SK-N-SH treated with all-trans-retinoic acid at 6 μM for 48 hours (cell line): ENCODE measurements at regions not wholly inside any gene's neighbourhood (a gene's known extent, or its start where the extent isn't known, plus 50 kb on each side); places are given as distances from the start of the nearest gene placed in this dataset.

ENCODE experiments used
- ATAC-seq: fragments of 200-7000 bp; cut with Tn5 transposase; 3 replicates; pipeline ENCODE4 v1.9.1; 2020; ENCODE audit warnings: mild to moderate bottlenecking, moderate library complexity
- ARNTL ChIP-seq: fragments of 450-650 bp; formaldehyde crosslinking; IDR thresholded peaks from 2 replicates; pipeline ENCODE4 v1.5.0; 2020; ENCODE audit warnings: low read depth, mild to moderate bottlenecking, moderate library complexity, borderline replicate concordance
- BACH2 ChIP-seq: fragments of 250-450 bp; sonication (Bioruptor Pico); IDR thresholded peaks from 2 replicates; pipeline ENCODE4 v1.9.0; 2021; ENCODE audit warnings: mild to moderate bottlenecking, borderline replicate concordance
- CSDC2 ChIP-seq: fragments of 250-450 bp; sonication (Bioruptor Pico); IDR thresholded peaks from 2 replicates; pipeline ENCODE4 v1.5.0; 2020; ENCODE audit warnings: mild to moderate bottlenecking, moderate library complexity
- CSRNP3 ChIP-seq: fragments of 250-450 bp; sonication (Bioruptor Pico); IDR thresholded peaks from 2 replicates; pipeline ENCODE4 v1.5.1; 2021; ENCODE audit warnings: mild to moderate bottlenecking, moderate library complexity
- GLIS3 ChIP-seq: fragments of 250-450 bp; sonication (Bioruptor Pico); IDR thresholded peaks from 2 replicates; pipeline ENCODE4 v1.5.0; 2020; ENCODE audit warnings: mild to moderate bottlenecking, moderate library complexity
- ISL1 ChIP-seq: fragments of 250-450 bp; sonication (Bioruptor Pico); IDR thresholded peaks from 2 replicates; pipeline ENCODE4 v2.1.2; 2022; ENCODE audit warnings: mild to moderate bottlenecking, moderate library complexity
- OSR1 ChIP-seq: fragments of 250-450 bp; sonication (Bioruptor Pico); IDR thresholded peaks from 2 replicates; pipeline ENCODE4 v1.8.0; 2022; ENCODE audit warnings: moderate library complexity, mild to moderate bottlenecking, inconsistent platforms
- PATZ1 ChIP-seq: fragments of 250-450 bp; sonication (Bioruptor Pico); IDR thresholded peaks from 2 replicates; pipeline ENCODE4 v1.8.0; 2020; ENCODE audit warnings: mild to moderate bottlenecking, moderate library complexity, borderline replicate concordance
- PPARA ChIP-seq: fragments of 250-450 bp; sonication (Bioruptor Pico); IDR thresholded peaks from 2 replicates; pipeline ENCODE4 v1.5.0; 2020; ENCODE audit warnings: mild to moderate bottlenecking, borderline replicate concordance
- RARB ChIP-seq: fragments of 250-450 bp; sonication (Bioruptor Pico); IDR thresholded peaks from 2 replicates; pipeline ENCODE4 v1.8.0; 2021; ENCODE audit warnings: mild to moderate bottlenecking, moderate library complexity
- TCF4 ChIP-seq: fragments of 250-450 bp; sonication (Bioruptor Pico); IDR thresholded peaks from 2 replicates; pipeline ENCODE4 v1.8.0; 2021; ENCODE audit warnings: mild to moderate bottlenecking, moderate library complexity, borderline replicate concordance
- ZC3H10 ChIP-seq: fragments of 250-450 bp; sonication (Bioruptor Pico); IDR thresholded peaks from 2 replicates; pipeline ENCODE4 v1.5.1; 2021; ENCODE audit warnings: mild to moderate bottlenecking, moderate library complexity
- ZFP3 ChIP-seq: fragments of 250-450 bp; sonication (Bioruptor Pico); IDR thresholded peaks from 2 replicates; pipeline ENCODE4 v1.5.0; 2020; ENCODE audit warnings: mild to moderate bottlenecking, moderate library complexity
- ZFP30 ChIP-seq: fragments of 450-650 bp; formaldehyde crosslinking; IDR thresholded peaks from 2 replicates; pipeline ENCODE4 v1.5.0; 2022; ENCODE audit warnings: mild to moderate bottlenecking, moderate library complexity
- ZNF565 ChIP-seq: fragments of 450-650 bp; formaldehyde crosslinking; conservative IDR thresholded peaks from 2 replicates; pipeline ENCODE4 v1.5.0; 2020; ENCODE audit warnings: low read depth, mild to moderate bottlenecking, moderate library complexity
- ZNF70 ChIP-seq: fragments of 450-650 bp; formaldehyde crosslinking; IDR thresholded peaks from 2 replicates; pipeline ENCODE4 v1.5.0; 2020; ENCODE audit warnings: mild to moderate bottlenecking, moderate library complexity
- TF ChIP-seq, protein P1 (sequence below): fragments of 250-450 bp; sonication (Bioruptor Pico); IDR thresholded peaks from 2 replicates; pipeline ENCODE4 v1.5.0; 2020; ENCODE audit warnings: mild to moderate bottlenecking, moderate library complexity
- TF ChIP-seq, protein P2 (sequence below): fragments of 250-450 bp; sonication (Bioruptor Pico); IDR thresholded peaks from 2 replicates; pipeline ENCODE4 v1.8.0; 2021; ENCODE audit warnings: low read depth, mild to moderate bottlenecking, moderate library complexity, borderline replicate concordance
- TF ChIP-seq, protein P3 (sequence below): fragments of 250-450 bp; sonication (Bioruptor Pico); IDR thresholded peaks from 2 replicates; pipeline ENCODE4 v1.5.1; 2020; ENCODE audit warnings: low read depth, mild to moderate bottlenecking, moderate library complexity

GRCh38 chr6:21478411-21478810 is 115.1 kb upstream of the SOX4 start:
- ATAC-seq: no peak
- no peak for TF ChIP-seq CSDC2 (CRISPR knock-in tag)
- TF ChIP-seq OSR1: no peak
- no peak for TF ChIP-seq PATZ1
- TF ChIP-seq CSRNP3 (CRISPR knock-in tag): no peak
- TF ChIP-seq, protein P1, sequence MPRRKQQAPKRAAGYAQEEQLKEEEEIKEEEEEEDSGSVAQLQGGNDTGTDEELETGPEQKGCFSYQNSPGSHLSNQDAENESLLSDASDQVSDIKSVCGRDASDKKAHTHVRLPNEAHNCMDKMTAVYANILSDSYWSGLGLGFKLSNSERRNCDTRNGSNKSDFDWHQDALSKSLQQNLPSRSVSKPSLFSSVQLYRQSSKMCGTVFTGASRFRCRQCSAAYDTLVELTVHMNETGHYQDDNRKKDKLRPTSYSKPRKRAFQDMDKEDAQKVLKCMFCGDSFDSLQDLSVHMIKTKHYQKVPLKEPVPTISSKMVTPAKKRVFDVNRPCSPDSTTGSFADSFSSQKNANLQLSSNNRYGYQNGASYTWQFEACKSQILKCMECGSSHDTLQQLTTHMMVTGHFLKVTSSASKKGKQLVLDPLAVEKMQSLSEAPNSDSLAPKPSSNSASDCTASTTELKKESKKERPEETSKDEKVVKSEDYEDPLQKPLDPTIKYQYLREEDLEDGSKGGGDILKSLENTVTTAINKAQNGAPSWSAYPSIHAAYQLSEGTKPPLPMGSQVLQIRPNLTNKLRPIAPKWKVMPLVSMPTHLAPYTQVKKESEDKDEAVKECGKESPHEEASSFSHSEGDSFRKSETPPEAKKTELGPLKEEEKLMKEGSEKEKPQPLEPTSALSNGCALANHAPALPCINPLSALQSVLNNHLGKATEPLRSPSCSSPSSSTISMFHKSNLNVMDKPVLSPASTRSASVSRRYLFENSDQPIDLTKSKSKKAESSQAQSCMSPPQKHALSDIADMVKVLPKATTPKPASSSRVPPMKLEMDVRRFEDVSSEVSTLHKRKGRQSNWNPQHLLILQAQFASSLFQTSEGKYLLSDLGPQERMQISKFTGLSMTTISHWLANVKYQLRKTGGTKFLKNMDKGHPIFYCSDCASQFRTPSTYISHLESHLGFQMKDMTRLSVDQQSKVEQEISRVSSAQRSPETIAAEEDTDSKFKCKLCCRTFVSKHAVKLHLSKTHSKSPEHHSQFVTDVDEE (CRISPR knock-in tag): no peak
- no peak for TF ChIP-seq ZNF70 (CRISPR knock-in tag)
- TF ChIP-seq PPARA: no peak
- TF ChIP-seq BACH2 (CRISPR knock-in tag): no peak

GRCh38 chr6:21478883-21479539 is 114.5 kb upstream of the SOX4 start:
- TF ChIP-seq RARB (CRISPR knock-in tag) (no peak), OSR1 (no peak), ZNF565 (no peak), ZFP3 (CRISPR knock-in tag) (no peak), ARNTL (no peak), TCF4 (CRISPR knock-in tag) (no peak), ZC3H10 (CRISPR knock-in tag) (no peak), GLIS3 (CRISPR knock-in tag) (no peak), CSRNP3 (CRISPR knock-in tag) (no peak), ZFP30 (CRISPR knock-in tag) (no peak), PATZ1 (no peak), CSDC2 (CRISPR knock-in tag) (no peak), ISL1 (CRISPR knock-in tag) (no peak)
- TF ChIP-seq, protein P2, sequence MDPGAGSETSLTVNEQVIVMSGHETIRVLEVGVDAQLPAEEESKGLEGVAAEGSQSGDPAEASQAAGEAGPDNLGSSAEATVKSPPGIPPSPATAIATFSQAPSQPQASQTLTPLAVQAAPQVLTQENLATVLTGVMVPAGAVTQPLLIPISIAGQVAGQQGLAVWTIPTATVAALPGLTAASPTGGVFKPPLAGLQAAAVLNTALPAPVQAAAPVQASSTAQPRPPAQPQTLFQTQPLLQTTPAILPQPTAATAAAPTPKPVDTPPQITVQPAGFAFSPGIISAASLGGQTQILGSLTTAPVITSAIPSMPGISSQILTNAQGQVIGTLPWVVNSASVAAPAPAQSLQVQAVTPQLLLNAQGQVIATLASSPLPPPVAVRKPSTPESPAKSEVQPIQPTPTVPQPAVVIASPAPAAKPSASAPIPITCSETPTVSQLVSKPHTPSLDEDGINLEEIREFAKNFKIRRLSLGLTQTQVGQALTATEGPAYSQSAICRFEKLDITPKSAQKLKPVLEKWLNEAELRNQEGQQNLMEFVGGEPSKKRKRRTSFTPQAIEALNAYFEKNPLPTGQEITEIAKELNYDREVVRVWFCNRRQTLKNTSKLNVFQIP: no peak
- TF ChIP-seq, protein P3, sequence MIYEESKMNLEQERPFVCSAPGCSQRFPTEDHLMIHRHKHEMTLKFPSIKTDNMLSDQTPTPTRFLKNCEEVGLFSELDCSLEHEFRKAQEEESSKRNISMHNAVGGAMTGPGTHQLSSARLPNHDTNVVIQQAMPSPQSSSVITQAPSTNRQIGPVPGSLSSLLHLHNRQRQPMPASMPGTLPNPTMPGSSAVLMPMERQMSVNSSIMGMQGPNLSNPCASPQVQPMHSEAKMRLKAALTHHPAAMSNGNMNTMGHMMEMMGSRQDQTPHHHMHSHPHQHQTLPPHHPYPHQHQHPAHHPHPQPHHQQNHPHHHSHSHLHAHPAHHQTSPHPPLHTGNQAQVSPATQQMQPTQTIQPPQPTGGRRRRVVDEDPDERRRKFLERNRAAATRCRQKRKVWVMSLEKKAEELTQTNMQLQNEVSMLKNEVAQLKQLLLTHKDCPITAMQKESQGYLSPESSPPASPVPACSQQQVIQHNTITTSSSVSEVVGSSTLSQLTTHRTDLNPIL: no peak
- peak; percentile 92 for ATAC-seq
